Thyroid gland (tissue), 4 donors: ENCODE measurements at regions not wholly inside any gene's neighbourhood (a gene's known extent, or its start where the extent isn't known, plus 50 kb on each side); places are given as distances from the start of the nearest gene placed in this dataset.

ENCODE experiments used
- CTCF ChIP-seq, 6 experiments: fragments of 200-600 bp in 3 of 6; fragments of 450-650 bp in 3 of 6; sonication (generic) in 3 of 6; IDR thresholded peaks; one replicate each; pipeline ENCODE4 v1.5.1; 2016 to 2019; ENCODE audit warnings: antibody characterized with exemption in 6 of 6, mild to moderate bottlenecking in 2 of 6, inconsistent platforms in 1 of 6, moderate library complexity in 1 of 6
- POLR2A ChIP-seq, 2 donors: fragments of 450-650 bp; IDR thresholded peaks; one replicate each; pipeline ENCODE4 v1.6.1; 2017; ENCODE audit warnings: antibody characterized with exemption in 2 of 2, mild to moderate bottlenecking in 2 of 2, moderate library complexity in 1 of 2

GRCh38 chr13:40232311-40233040 is 434.0 kb downstream of the FOXO1 start:
- no peak for TF ChIP-seq CTCF (IDR thresholded peaks at IDR 0.05)
- no peak for TF ChIP-seq POLR2A (IDR thresholded peaks at IDR 0.05)
